IMR-90 (cell line): ENCODE measurements at regions not wholly inside any gene's neighbourhood (a gene's known extent, or its start where the extent isn't known, plus 50 kb on each side); places are given as distances from the start of the nearest gene placed in this dataset.

Experiments used
- ATAC-seq: fragments of 200-7000 bp; cut with Tn5 transposase; 2 replicates; pipeline ENCODE4 v1.9.1; 2020; ENCODE audit warnings: low read depth, mild to moderate bottlenecking, moderate library complexity
- BruUV-seq: library from RNA; stranded (reverse); fragments of 400-500 nt; replicated peaks from 2 replicates; lab custom pipeline; 2021; lab: Mats Ljungman, UMichigan
- CTCF ChIA-PET: fragments of 300-600 bp; formaldehyde crosslinking; extraction: SDS; loops from one replicate; lab custom pipeline; 2021; ENCODE audit warnings: antibody characterized with exemption; lab: Yijun Ruan, JAX
- POLR2A ChIA-PET: fragments of 300-600 bp; sonication (Branson Sonifier 250); formaldehyde crosslinking; loops from one replicate; lab custom pipeline; 2022; ENCODE audit warnings: antibody characterized with exemption; ENCODE audit not compliant: unreplicated experiment; lab: Charles Lee
- DNase-seq: peaks from one replicate; pipeline ENCODE4 v3.0.0; 2013
- H2AFZ ChIP-seq: replicated peaks from 2 replicates; pipeline ENCODE3; 2013; ENCODE audit warnings: low read length, mild to moderate bottlenecking; ENCODE audit not compliant: poor library complexity
- H2AK5ac ChIP-seq: 2 replicates; pipeline ENCODE4 v1.6.1; 2013; ENCODE audit warnings: low read depth, low read length, inconsistent platforms
- H2AK9ac ChIP-seq: replicated peaks from 2 replicates; pipeline ENCODE3; 2013; ENCODE audit warnings: mild to moderate bottlenecking, low read depth, low read length, moderate library complexity; ENCODE audit not compliant: poor library complexity
- H2BK120ac ChIP-seq: 2 replicates; pipeline ENCODE4 v1.6.1; 2013; ENCODE audit warnings: low read depth, low read length, inconsistent platforms
- H2BK15ac ChIP-seq: 3 replicates; pipeline ENCODE4 v1.6.1; 2013; ENCODE audit warnings: low read depth, low read length, inconsistent platforms
- H2BK20ac ChIP-seq: 2 replicates; pipeline ENCODE4 v1.6.1; 2013; ENCODE audit warnings: low read depth, mild to moderate bottlenecking, inconsistent platforms, low read length, moderate library complexity
- H2BK5ac ChIP-seq: 2 replicates; pipeline ENCODE4 v1.6.1; 2013; ENCODE audit warnings: mild to moderate bottlenecking, low read depth, low read length, inconsistent platforms; ENCODE audit not compliant: poor library complexity, severe bottlenecking
- H3K14ac ChIP-seq: replicated peaks from 2 replicates; pipeline ENCODE4 v1.6.1; 2013; ENCODE audit warnings: low read depth, low read length, inconsistent platforms
- H3K18ac ChIP-seq: 2 replicates; pipeline ENCODE4 v1.6.1; 2013; ENCODE audit warnings: low read depth, low read length, control low read depth
- H3K23ac ChIP-seq: 2 replicates; pipeline ENCODE4 v1.6.1; 2013; ENCODE audit warnings: low read depth, low read length, inconsistent platforms
- H3K27ac ChIP-seq: 2 replicates; pipeline ENCODE4 v1.5.1; 2013; ENCODE audit warnings: mild to moderate bottlenecking, control low read depth, low read length; ENCODE audit not compliant: insufficient read depth
- H3K27me3 ChIP-seq: 2 replicates; pipeline ENCODE4 v1.6.1; 2013; ENCODE audit warnings: low read length; ENCODE audit not compliant: control insufficient read depth, insufficient read depth
- H3K36me3 ChIP-seq: 2 replicates; pipeline ENCODE4 v1.6.1; 2013; ENCODE audit warnings: low read length, mixed read lengths; ENCODE audit not compliant: control insufficient read depth, insufficient read depth
- H3K4ac ChIP-seq: 2 replicates; pipeline ENCODE4 v1.6.1; 2013; ENCODE audit warnings: low read depth, low read length, inconsistent platforms
- H3K4me1 ChIP-seq: 2 replicates; pipeline ENCODE4 v1.6.1; 2013; ENCODE audit warnings: low read length, mixed read lengths; ENCODE audit not compliant: control insufficient read depth, insufficient read depth
- H3K4me2 ChIP-seq: 2 replicates; pipeline ENCODE4 v1.6.1; 2013; ENCODE audit warnings: low read depth, mild to moderate bottlenecking, control low read depth, low read length, moderate library complexity
- H3K4me3 ChIP-seq: 2 replicates; pipeline ENCODE4 v1.5.1; 2013; ENCODE audit warnings: low read depth, mild to moderate bottlenecking, control low read depth, low read length, moderate library complexity; ENCODE audit not compliant: insufficient read depth
- H3K56ac ChIP-seq: 2 replicates; pipeline ENCODE4 v1.6.1; 2013; ENCODE audit warnings: low read length, inconsistent platforms; ENCODE audit not compliant: insufficient read depth; ENCODE audit errors: extremely low read depth
- H3K79me1 ChIP-seq, 2 experiments: 2 replicates each; pipeline ENCODE4 v1.6.1; 2013; ENCODE audit warnings: low read length in 2 of 2, inconsistent platforms in 1 of 2, low read depth in 1 of 2
- H3K9ac ChIP-seq: 2 replicates; pipeline ENCODE4 v1.6.1; 2013; ENCODE audit warnings: low read depth, low read length, control low read depth
- H3K9me1 ChIP-seq: 2 replicates; pipeline ENCODE4 v1.6.1; 2013; ENCODE audit warnings: low read length, inconsistent platforms; ENCODE audit not compliant: insufficient read depth
- H3K9me3 ChIP-seq: 2 replicates; pipeline ENCODE4 v1.6.1; 2013; ENCODE audit warnings: low read length; ENCODE audit not compliant: control insufficient read depth, insufficient read depth
- H4K20me1 ChIP-seq: 2 replicates; pipeline ENCODE4 v1.6.1; 2013; ENCODE audit warnings: low read length, inconsistent platforms; ENCODE audit not compliant: insufficient read depth
- H4K5ac ChIP-seq: 2 replicates; pipeline ENCODE4 v1.6.1; 2013; ENCODE audit warnings: mild to moderate bottlenecking, low read depth, low read length, control low read depth
- H4K8ac ChIP-seq, 2 experiments: 2 replicates each; pipeline ENCODE4 v1.6.1; 2013; ENCODE audit warnings: low read depth in 2 of 2, low read length in 2 of 2, control low read depth in 1 of 2, inconsistent platforms in 1 of 2
- H4K91ac ChIP-seq: 2 replicates; pipeline ENCODE4 v1.6.1; 2013; ENCODE audit warnings: low read depth, low read length, inconsistent platforms; ENCODE audit not compliant: insufficient read depth
- CEBPB ChIP-seq: IDR thresholded peaks from 2 replicates; pipeline ENCODE4 v1.6.1; 2012; ENCODE audit warnings: low read depth, low read length, improper control_type of control experiment
- CHD1 ChIP-seq: IDR thresholded peaks from 2 replicates; pipeline ENCODE4 v1.6.1; 2012; ENCODE audit warnings: low read depth, low read length, improper control_type of control experiment
- ELK1 ChIP-seq: fragments of 150-350 bp; IDR thresholded peaks from 2 replicates; pipeline ENCODE4 v1.6.1; 2016; ENCODE audit warnings: low read depth, mild to moderate bottlenecking, low read length, moderate library complexity, borderline replicate concordance
- FOS ChIP-seq: fragments of 150-350 bp; IDR thresholded peaks from 2 replicates; pipeline ENCODE4 v1.6.1; 2016; ENCODE audit warnings: low read depth, low read length
- MAFK ChIP-seq: IDR thresholded peaks from 2 replicates; pipeline ENCODE4 v1.6.1; 2012; ENCODE audit warnings: low read depth, low read length, improper control_type of control experiment
- MAZ ChIP-seq: IDR thresholded peaks from 2 replicates; pipeline ENCODE4 v1.6.1; 2012; ENCODE audit warnings: low read depth, mild to moderate bottlenecking, low read length, improper control_type of control experiment, moderate library complexity, borderline replicate concordance
- MXI1 ChIP-seq: IDR thresholded peaks from 2 replicates; pipeline ENCODE4 v1.6.1; 2012; ENCODE audit warnings: low read depth, mild to moderate bottlenecking, low read length, moderate library complexity, borderline replicate concordance
- RAD21 ChIP-seq: IDR thresholded peaks from 2 replicates; pipeline ENCODE4 v1.6.1; 2012; ENCODE audit warnings: low read length, improper control_type of control experiment
- RCOR1 ChIP-seq: IDR thresholded peaks from 2 replicates; pipeline ENCODE4 v1.6.1; 2012; ENCODE audit warnings: mild to moderate bottlenecking, low read length, improper control_type of control experiment; ENCODE audit not compliant: insufficient replicate concordance
- RFX5 ChIP-seq: IDR thresholded peaks from 2 replicates; pipeline ENCODE4 v1.8.0; 2012; ENCODE audit warnings: low read depth, mild to moderate bottlenecking, low read length, moderate library complexity
- SMC3 ChIP-seq: fragments of 150-350 bp; IDR thresholded peaks from 2 replicates; pipeline ENCODE4 v1.6.1; 2016; ENCODE audit warnings: low read depth, mild to moderate bottlenecking, antibody characterized with exemption, low read length, moderate library complexity
- USF2 ChIP-seq: fragments of 150-350 bp; IDR thresholded peaks from 2 replicates; pipeline ENCODE4 v1.6.1; 2017; ENCODE audit warnings: mild to moderate bottlenecking, antibody characterized with exemption, low read length, low read depth
- WGBS, 2 experiments: methylation state at CpG; one replicate each; pipeline versions ENCODE4 v1.1.5 to v1.1.7; 2013; ENCODE audit warnings: missing lambda C conversion rate in 2 of 2; ENCODE audit not compliant: insufficient read length in 1 of 2; ENCODE audit errors: extremely low coverage in 2 of 2; 5-methylcytosine and 5-hydroxymethylcytosine counted together
- dilution Hi-C: fragments of 300-500 bp; cut with HindIII; formaldehyde crosslinking; loops from one replicate; pipeline ENCODE4 v1.14.3; 2018; ENCODE audit warnings: low sequenced_read_pairs; ENCODE audit not compliant: unreplicated experiment
- in situ Hi-C: fragments of 300-500 bp; cut with MboI; formaldehyde crosslinking; loops from 3 replicates; pipeline ENCODE4 v1.14.3; 2019; ENCODE audit warnings: low sequenced_read_pairs, inconsistent platforms, mixed read lengths
- intact Hi-C: fragments of 100-400 bp; cut with micrococcal nuclease; formaldehyde crosslinking; loops from 2 replicates; pipeline ENCODE4 v1.10.0; 2022

GRCh38 chr15:94692710-94693109 lies 461.3 kb downstream of the MCTP2 start:
- no TSS peak for BruUV-seq
- no peaks in the 10 kb centered on the region for H3K9me1 ChIP-seq
- no peak overlapping the region for H3K9ac ChIP-seq
- no peak overlapping the region for H4K91ac ChIP-seq
- H4K8ac ChIP-seq: no peak overlapping the region
- ChIA-PET POLR2A (no interaction called here), CTCF (no interaction called here)
- H2BK15ac ChIP-seq: no peak overlapping the region
- in situ Hi-C loops (no loop called here), dilution Hi-C loops (no loop called here), intact Hi-C loops (no loop called here)
- no peak overlapping the region for H2AK5ac ChIP-seq
- H3K4me2 ChIP-seq: no peak overlapping the region
- no peaks in the 10 kb centered on the region for H3K79me1 ChIP-seq
- H4K20me1 ChIP-seq: no peaks in the 10 kb centered on the region
- no peak overlapping the region for H3K23ac ChIP-seq
- no peak overlapping the region for H2BK5ac ChIP-seq
- H2AFZ ChIP-seq: no peak overlapping the region
- no peak overlapping the region for H2BK120ac ChIP-seq
- TF ChIP-seq MAFK (no peak), ELK1 (no peak), USF2 (no peak), RCOR1 (no peak), MAZ (no peak), CEBPB (no peak), MXI1 (no peak), FOS (no peak), SMC3 (no peak), RAD21 (no peak), RFX5 (no peak), CHD1 (no peak)
- no peak overlapping the region for H3K4me3 ChIP-seq
- DNase-seq (no peak), ATAC-seq (no peak)
- no peak overlapping the region for H3K4ac ChIP-seq
- H3K27me3 ChIP-seq: no peaks in the 10 kb centered on the region
- no peak overlapping the region for H4K5ac ChIP-seq
- no peak overlapping the region for H3K27ac ChIP-seq
- H3K56ac ChIP-seq: no peak overlapping the region
- no CpG with 5 or more reads among the region's 3 CpGs for WGBS, 2 experiments
- no peaks in the 10 kb centered on the region for H3K4me1 ChIP-seq
- H3K14ac ChIP-seq: no peak overlapping the region
- peaks cover 1% of the 10 kb centered on the region; the same call in 1 of the 2 replicates for H3K9me3 ChIP-seq
- H2AK9ac ChIP-seq: no peak overlapping the region
- H2BK20ac ChIP-seq: no peak overlapping the region
- H3K18ac ChIP-seq: no peak overlapping the region
- H3K36me3 ChIP-seq: no peaks in the 10 kb centered on the region
